Heart left ventricle (tissue), 13 donors: ENCODE measurements at regions not wholly inside any gene's neighbourhood (a gene's known extent, or its start where the extent isn't known, plus 50 kb on each side); places are given as distances from the start of the nearest gene placed in this dataset.

Experiments used
- POLR2A ChIP-seq, 2 donors: fragments of 450-650 bp; IDR thresholded peaks; one replicate each; pipeline ENCODE4 v1.6.1; 2017; ENCODE audit warnings: antibody characterized with exemption in 2 of 2, mild to moderate bottlenecking in 2 of 2, moderate library complexity in 2 of 2
- TF ChIP-seq, protein P1 (sequence below), 12 donors: fragments of 200-600 bp; sonication (generic) in 4 of 12; IDR thresholded peaks; one replicate each; pipeline versions ENCODE4 v1.5.0 to v1.8.0; 2018 to 2022; ENCODE audit warnings: antibody characterized with exemption in 12 of 12, mild to moderate bottlenecking in 5 of 12
- donor health status: ischemic (EF 13 %, LVEDD 7.1; RV severe dilation, severe dysfunction).
- donor health status: DM: no; HTN: yes; CAD: no.
- donor health status: DM: no; HTN: no; CAD: no.
- donor health status: ischemic (EF 25% LVEDD 6.9; RV normal size, moderate dysfunction).
- donor health status: ischemic (EF 25% LVEDD 5.7; RV mildly dilated, moderate dysfunction).
- donor health status: ischemic (EF 35%, LVEDD 5.7; RV mildly dilated, moderate dysfunction).
- donor health status: nonischemic (EF 11% LVEDD 7.7; RV severe dilation, severe dysfunction).
- donor health status: DM: yes; HTN: yes; CAD: no.
- donor health status: PGD.
- donor health status: ischemic (EF 29% LVEDD 5.4; RV normal size, mild dysfunction).
- donor health status: nonischemic (EF 23%, LVEDD 6.1; RV moderate dilation, normal function).

GRCh38 chr1:220341126-220341525 lies 68.9 kb upstream of the RAB3GAP2 start:
- TF ChIP-seq, protein P1, sequence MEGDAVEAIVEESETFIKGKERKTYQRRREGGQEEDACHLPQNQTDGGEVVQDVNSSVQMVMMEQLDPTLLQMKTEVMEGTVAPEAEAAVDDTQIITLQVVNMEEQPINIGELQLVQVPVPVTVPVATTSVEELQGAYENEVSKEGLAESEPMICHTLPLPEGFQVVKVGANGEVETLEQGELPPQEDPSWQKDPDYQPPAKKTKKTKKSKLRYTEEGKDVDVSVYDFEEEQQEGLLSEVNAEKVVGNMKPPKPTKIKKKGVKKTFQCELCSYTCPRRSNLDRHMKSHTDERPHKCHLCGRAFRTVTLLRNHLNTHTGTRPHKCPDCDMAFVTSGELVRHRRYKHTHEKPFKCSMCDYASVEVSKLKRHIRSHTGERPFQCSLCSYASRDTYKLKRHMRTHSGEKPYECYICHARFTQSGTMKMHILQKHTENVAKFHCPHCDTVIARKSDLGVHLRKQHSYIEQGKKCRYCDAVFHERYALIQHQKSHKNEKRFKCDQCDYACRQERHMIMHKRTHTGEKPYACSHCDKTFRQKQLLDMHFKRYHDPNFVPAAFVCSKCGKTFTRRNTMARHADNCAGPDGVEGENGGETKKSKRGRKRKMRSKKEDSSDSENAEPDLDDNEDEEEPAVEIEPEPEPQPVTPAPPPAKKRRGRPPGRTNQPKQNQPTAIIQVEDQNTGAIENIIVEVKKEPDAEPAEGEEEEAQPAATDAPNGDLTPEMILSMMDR (IDR thresholded peaks at IDR 0.05): no peak
- no peak for TF ChIP-seq POLR2A (IDR thresholded peaks at IDR 0.05)
